ENCODE measurements at regions not wholly inside any gene's neighbourhood (a gene's known extent, or its start where the extent isn't known, plus 50 kb on each side); places are given as distances from the start of the nearest gene placed in this dataset.

- no peak for TF ChIP-seq CTCF (IDR thresholded peaks at IDR 0.05)
- DNase-seq: no peak
- ATAC-seq: no peak
- Histone ChIP-seq H3K27me3 (no peaks in the 10 kb centered on the region), H3K4me3 (no peak overlapping the region), H3K36me3 (no peaks in the 10 kb centered on the region), H3K4me1 (peaks cover 0 to 6% of the 10 kb centered on the region in 2 donors), H3K9me3 (no peaks in the 10 kb centered on the region), H3K27ac (no peak overlapping the region)
- intact Hi-C loops (cut with DNase I): no loop called here
Observed at GRCh38 chr6:122118945-122119506, 280.4 kb upstream of the HSF2 start.

DNA sequence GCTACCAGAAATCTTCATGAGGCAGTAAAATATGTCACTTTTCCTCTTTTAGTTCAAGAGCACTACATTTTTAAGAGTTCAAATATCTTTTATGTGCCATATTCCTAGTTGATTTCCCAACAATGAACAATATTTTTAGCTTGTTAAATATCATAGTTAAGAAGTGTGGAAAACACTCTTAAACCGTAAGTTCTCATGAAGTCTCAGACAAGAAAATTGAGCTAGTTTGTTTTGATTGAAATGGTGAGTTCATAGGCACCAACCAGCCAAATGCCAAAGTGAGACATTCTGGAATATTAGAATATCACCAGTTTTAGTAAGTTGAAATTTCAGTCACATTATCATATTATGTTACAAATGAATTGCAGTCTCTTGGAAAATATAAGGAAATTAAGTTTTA, 277.2 kb upstream of the HSF2 start:
- no peak for DNase-seq
- no peaks in the 10 kb centered on the region for H3K4me1 ChIP-seq
- no peaks in the 10 kb centered on the region for H3K36me3 ChIP-seq
- H3K4me3 ChIP-seq: no peak overlapping the region
- no peaks in the 10 kb centered on the region for H3K27me3 ChIP-seq
- intact Hi-C loops (cut with DNase I): no loop called here
- no peaks in the 10 kb centered on the region for H3K9me3 ChIP-seq
- no peak for TF ChIP-seq CTCF (IDR thresholded peaks at IDR 0.05)
- ATAC-seq: peak; percentile 76
- peak overlapping the region in 1 of 2 donors; percentile 61 for H3K27ac ChIP-seq

- peak overlapping the region in 1 of 2 donors; percentile 61 for H3K27ac ChIP-seq
- no peak overlapping the region for H3K4me3 ChIP-seq
- ATAC-seq (peak; percentile 70), DNase-seq (no peak)
- no peaks in the 10 kb centered on the region for H3K36me3 ChIP-seq
- no peak for TF ChIP-seq CTCF (IDR thresholded peaks at IDR 0.05)
- no peaks in the 10 kb centered on the region for H3K9me3 ChIP-seq
- no peaks in the 10 kb centered on the region for H3K27me3 ChIP-seq
- H3K4me1 ChIP-seq: no peaks in the 10 kb centered on the region
- intact Hi-C loops (cut with DNase I): no loop called here
Observed at GRCh38 chr6:122122686-122123085, 276.8 kb upstream of the HSF2 start.

- no peak for ATAC-seq
- intact Hi-C loops (cut with DNase I): no loop called here
Observed at GRCh38 chr6:122124908-122125307, 274.5 kb upstream of the HSF2 start.

DNA sequence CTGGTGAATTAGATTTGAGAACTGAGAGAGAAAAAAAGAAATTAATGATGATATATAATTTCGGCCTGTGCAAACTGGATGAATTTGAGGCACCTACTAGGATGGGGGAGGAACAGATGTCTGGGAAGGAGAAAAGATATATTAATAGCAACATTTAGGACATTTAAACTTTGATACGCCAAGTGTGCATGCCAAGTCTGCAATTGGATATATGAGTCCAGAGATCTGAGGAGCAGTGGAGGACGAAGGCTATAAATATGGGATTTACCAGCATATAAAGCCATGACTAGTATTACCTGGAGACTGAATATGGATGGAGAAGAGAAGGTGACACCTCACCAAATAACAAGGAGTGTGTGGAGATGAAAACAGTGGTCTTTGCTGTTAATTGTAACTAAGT, 272.6 kb upstream of the HSF2 start:
- ATAC-seq (no peak), DNase-seq (no peak)
- intact Hi-C loops (cut with DNase I): no loop called here
- Histone ChIP-seq H3K4me1 (no peaks in the 10 kb centered on the region), H3K36me3 (no peaks in the 10 kb centered on the region), H3K9me3 (no peaks in the 10 kb centered on the region), H3K4me3 (no peak overlapping the region), H3K27me3 (no peaks in the 10 kb centered on the region), H3K27ac (no peak overlapping the region)
- TF ChIP-seq CTCF (IDR thresholded peaks at IDR 0.05): no peak

More at GRCh38 chr6:122124908-122125307, 274.5 kb upstream of the HSF2 start:
- Histone ChIP-seq H3K27me3 (no peaks in the 10 kb centered on the region), H3K9me3 (no peaks in the 10 kb centered on the region), H3K27ac (no peak overlapping the region), H3K4me3 (no peak overlapping the region), H3K36me3 (no peaks in the 10 kb centered on the region), H3K4me1 (no peaks in the 10 kb centered on the region)
- no peak for TF ChIP-seq CTCF (IDR thresholded peaks at IDR 0.05)
- DNase-seq: no peak

Measured in left lung (tissue), 4 donors.